Keratinocyte (primary cell): ENCODE measurements at regions not wholly inside any gene's neighbourhood (a gene's known extent, or its start where the extent isn't known, plus 50 kb on each side); places are given as distances from the start of the nearest gene placed in this dataset.
A peak's percentile ranks its signal among the peaks of the same experiment; 100 is the strongest.

Source experiments
- DNase-seq: peaks from one replicate; pipeline ENCODE4 v3.0.0-alpha.2; 2011; ENCODE audit warnings: low read depth, missing footprints, low spot score
- FAIRE-seq: peaks from 2 replicates; lab custom pipeline; 2011; peaks lifted over from hg19 to GRCh38; lab: Jason Lieb, UNC
- H2AFZ ChIP-seq: 2 replicates; pipeline ENCODE4 v1.6.0; 2012; ENCODE audit warnings: low read length, control low read depth, inconsistent platforms; ENCODE audit not compliant: control insufficient read depth
- H3K27ac ChIP-seq: 2 replicates; pipeline ENCODE4 v1.5.1; 2011; ENCODE audit warnings: low read length; ENCODE audit not compliant: control insufficient read depth, insufficient read depth
- H3K27me3 ChIP-seq: 3 replicates; pipeline ENCODE4 v1.6.0; 2011; ENCODE audit warnings: low read length; ENCODE audit not compliant: control insufficient read depth, insufficient read depth; ENCODE audit errors: extremely low read depth
- H3K36me3 ChIP-seq, 2 experiments: 2 replicates in 1 of 2; 3 replicates in 1 of 2; pipeline ENCODE4 v1.5.1; 2011; ENCODE audit warnings: low read length in 2 of 2, mild to moderate bottlenecking in 1 of 2; ENCODE audit not compliant: control insufficient read depth in 2 of 2, insufficient read depth in 2 of 2; ENCODE audit errors: extremely low read depth in 1 of 2
- H3K4me1 ChIP-seq: 3 replicates; pipeline ENCODE4 v1.5.1; 2011; ENCODE audit warnings: low read length; ENCODE audit not compliant: control insufficient read depth, insufficient read depth; ENCODE audit errors: extremely low read depth
- H3K4me2 ChIP-seq: 3 replicates; pipeline ENCODE4 v1.6.0; 2011; ENCODE audit warnings: low read depth, low read length; ENCODE audit not compliant: control insufficient read depth, insufficient read depth; ENCODE audit errors: extremely low read depth
- H3K4me3 ChIP-seq, 3 experiments: fragments of 200-600 bp in 1 of 3; sonication (generic) in 1 of 3; 2 replicates in 2 of 3; 3 replicates in 1 of 3; pipeline ENCODE4 v1.5.1; 2011 to 2016; ENCODE audit warnings: low read length in 3 of 3, mild to moderate bottlenecking in 3 of 3, control low read depth in 2 of 3, inconsistent platforms in 1 of 3, low read depth in 1 of 3, mixed read lengths in 1 of 3, mixed run types in 1 of 3, moderate library complexity in 1 of 3; ENCODE audit not compliant: control insufficient read depth in 2 of 3, insufficient read depth in 2 of 3; ENCODE audit errors: extremely low read depth in 1 of 3
- H3K79me2 ChIP-seq: 2 replicates; pipeline ENCODE4 v1.6.0; 2012; ENCODE audit warnings: low read length; ENCODE audit not compliant: control insufficient read depth, insufficient read depth
- H3K9ac ChIP-seq: 3 replicates; pipeline ENCODE4 v1.6.0; 2011; ENCODE audit warnings: low read length; ENCODE audit not compliant: control insufficient read depth, insufficient read depth; ENCODE audit errors: extremely low read depth
- H3K9me1 ChIP-seq: 3 replicates; pipeline ENCODE4 v1.6.0; 2011; ENCODE audit warnings: low read length; ENCODE audit not compliant: control insufficient read depth, insufficient read depth; ENCODE audit errors: extremely low read depth
- H3K9me3 ChIP-seq: 2 replicates; pipeline ENCODE4 v1.5.1; 2012; ENCODE audit warnings: low read depth, low read length; ENCODE audit not compliant: control insufficient read depth
- H4K20me1 ChIP-seq: 3 replicates; pipeline ENCODE4 v1.6.0; 2011; ENCODE audit warnings: low read length; ENCODE audit not compliant: control insufficient read depth, insufficient read depth; ENCODE audit errors: extremely low read depth
- CTCF ChIP-seq, 3 experiments: IDR thresholded peaks in 1 of 3; conservative IDR thresholded peaks in 1 of 3; optimal IDR thresholded peaks in 1 of 3; 2 replicates in 2 of 3; 3 replicates in 1 of 3; pipeline versions ENCODE3 to v1.5.1; 2011; ENCODE audit warnings: low read length in 3 of 3, mild to moderate bottlenecking in 3 of 3, moderate library complexity in 2 of 3, control low read depth in 1 of 3, inconsistent platforms in 1 of 3; ENCODE audit not compliant: insufficient read depth in 2 of 3; ENCODE audit errors: extremely low read depth in 1 of 3
- EZH2 ChIP-seq: IDR thresholded peaks from one replicate; pipeline ENCODE4 v1.6.1; 2012; ENCODE audit warnings: inconsistent platforms, mild to moderate bottlenecking, low read length, moderate library complexity
- dilution Hi-C: fragments of 300-500 bp; cut with MboI; formaldehyde crosslinking; loops from one replicate; pipeline ENCODE4 v1.7.0; 2020; ENCODE audit warnings: low sequenced_read_pairs; ENCODE audit not compliant: extremely low pct_ligation_motif_present

GRCh38 chr4:126778348-126778747, 854.4 kb upstream of the INTU start:
- H3K9me1 ChIP-seq: no peaks in the 10 kb centered on the region
- no peaks in the 10 kb centered on the region for H3K36me3 ChIP-seq
- no peaks in the 10 kb centered on the region for H3K79me2 ChIP-seq
- no peaks in the 10 kb centered on the region for H3K27me3 ChIP-seq
- peak overlapping the region; percentile 37 for H2AFZ ChIP-seq
- dilution Hi-C loops: no loop called here
- H4K20me1 ChIP-seq: no peaks in the 10 kb centered on the region
- no peak for DNase-seq
- peak overlapping the region; percentile 50 for H3K9ac ChIP-seq
- peak; percentile 80 for FAIRE-seq
- H3K4me3 ChIP-seq: peak overlapping the region; percentile 21 to 67 (median 61)
- peak overlapping the region; percentile 64 for H3K27ac ChIP-seq
- peak overlapping the region; percentile 77 for H3K4me2 ChIP-seq
- no peaks in the 10 kb centered on the region for H3K9me3 ChIP-seq
- peaks cover 10% of the 10 kb centered on the region for H3K4me1 ChIP-seq
- TF ChIP-seq CTCF (optimal IDR thresholded peaks at IDR 0.05 in 1 of 3, IDR thresholded peaks at IDR 0.05 in 1 of 3, conservative IDR thresholded peaks at IDR 0.05 in 1 of 3; ENCODE audit: extremely low read depth in 1 of 3, insufficient read depth in 2 of 3, low read length in 3 of 3): no peak
- no peak for TF ChIP-seq EZH2

DNA sequence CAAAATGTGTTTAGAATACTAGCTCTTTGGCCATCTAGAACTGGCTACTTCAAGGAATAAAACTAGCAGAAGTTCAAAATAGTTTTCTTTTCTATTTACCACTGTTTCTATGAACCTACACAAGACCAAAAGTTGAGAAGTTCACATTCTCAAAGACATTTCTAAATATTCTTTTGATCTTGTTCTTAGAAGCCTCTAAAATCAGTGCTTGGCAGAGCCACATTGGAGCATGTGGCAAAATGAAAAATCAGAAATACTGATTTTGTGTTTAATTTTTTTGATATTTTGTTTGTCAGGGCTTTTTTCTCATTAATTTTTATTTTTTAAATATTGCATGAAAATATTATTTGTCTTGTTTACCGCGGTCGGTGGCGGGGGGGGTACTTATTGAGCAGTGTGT, 853.8 kb upstream of the INTU start:
- Histone ChIP-seq H2AFZ (no peak overlapping the region), H3K36me3 (no peaks in the 10 kb centered on the region), H3K4me3 (no peak overlapping the region), H3K4me2 (no peak overlapping the region), H3K27me3 (no peaks in the 10 kb centered on the region), H3K9me1 (no peaks in the 10 kb centered on the region), H3K9ac (no peak overlapping the region), H3K27ac (no peak overlapping the region), H3K9me3 (no peaks in the 10 kb centered on the region), H3K79me2 (no peaks in the 10 kb centered on the region), H4K20me1 (no peaks in the 10 kb centered on the region), H3K4me1 (peaks cover 10% of the 10 kb centered on the region)
- no peak for TF ChIP-seq CTCF (optimal IDR thresholded peaks at IDR 0.05 in 1 of 3, IDR thresholded peaks at IDR 0.05 in 1 of 3, conservative IDR thresholded peaks at IDR 0.05 in 1 of 3; ENCODE audit: extremely low read depth in 1 of 3, insufficient read depth in 2 of 3, low read length in 3 of 3)
- no peak for TF ChIP-seq EZH2
- dilution Hi-C loops: no loop called here
- no peak for FAIRE-seq
- DNase-seq: no peak
